ENCODE measurements at regions not wholly inside any gene's neighbourhood (a gene's known extent, or its start where the extent isn't known, plus 50 kb on each side); places are given as distances from the start of the nearest gene placed in this dataset.
"Not testable (repeated sequence)": the region's sequence is repeated elsewhere in the genome, so short reads cannot be mapped to it uniquely, and the experiment has no call there.

GRCh38 chr6:159627939-159628338, 65.1 kb downstream of the SOD2 start:
- no peak for DNase-seq (ENCODE audit: low read depth)

GRCh38 chr6:159626506-159626905, 66.5 kb downstream of the SOD2 start:
- DNase-seq (ENCODE audit: low read depth); H3K4me3 ChIP-seq (ENCODE audit: low read depth, low read length): not testable (repeated sequence)

More at GRCh38 chr6:159627939-159628338, 65.1 kb downstream of the SOD2 start:
- TF ChIP-seq CTCF (IDR thresholded peaks at IDR 0.05; ENCODE audit: insufficient read depth, low read depth, low read length, missing control alignments), result no peak
- no peak overlapping the region for H3K4me3 ChIP-seq (ENCODE audit: low read depth, low read length)

- TF ChIP-seq CTCF (IDR thresholded peaks at IDR 0.05; ENCODE audit: insufficient read depth, low read depth, low read length, missing control alignments), result no peak
- DNase-seq (ENCODE audit: low read depth), result no peak
- H3K4me3 ChIP-seq (ENCODE audit: low read depth, low read length), result no peak overlapping the region
These were observed 69.9 kb downstream of the SOD2 start for GRCh38 chr6:159623156-159623555.

- no peak for DNase-seq (ENCODE audit: low read depth)
- no peak overlapping the region for H3K4me3 ChIP-seq (ENCODE audit: low read depth, low read length)
- no peak for TF ChIP-seq CTCF (IDR thresholded peaks at IDR 0.05; ENCODE audit: insufficient read depth, low read depth, low read length, missing control alignments)
These were observed 72.1 kb downstream of the SOD2 start for GRCh38 chr6:159620947-159621346.

GRCh38 chr6:159617444-159617843, 75.6 kb downstream of the SOD2 start:
- no peak overlapping the region for H3K4me3 ChIP-seq (ENCODE audit: low read depth, low read length)
- TF ChIP-seq CTCF (IDR thresholded peaks at IDR 0.05; ENCODE audit: insufficient read depth, low read depth, low read length, missing control alignments), result no peak
- no peak for DNase-seq (ENCODE audit: low read depth)

GRCh38 chr6:159616456-159616855, 76.6 kb downstream of the SOD2 start:
- no peak for TF ChIP-seq CTCF (IDR thresholded peaks at IDR 0.05; ENCODE audit: insufficient read depth, low read depth, low read length, missing control alignments)
- H3K4me3 ChIP-seq (ENCODE audit: low read depth, low read length), result no peak overlapping the region
- no peak for DNase-seq (ENCODE audit: low read depth)

- H3K4me3 ChIP-seq (ENCODE audit: low read depth, low read length), result no peak overlapping the region
- DNase-seq (ENCODE audit: low read depth), result no peak
- no peak for TF ChIP-seq CTCF (IDR thresholded peaks at IDR 0.05; ENCODE audit: insufficient read depth, low read depth, low read length, missing control alignments)
These were observed 77.1 kb downstream of the SOD2 start for GRCh38 chr6:159615918-159616317.

All from GM12865 (cell line).